ENCODE measurements at regions not wholly inside any gene's neighbourhood (a gene's known extent, or its start where the extent isn't known, plus 50 kb on each side); places are given as distances from the start of the nearest gene placed in this dataset.

DNA sequence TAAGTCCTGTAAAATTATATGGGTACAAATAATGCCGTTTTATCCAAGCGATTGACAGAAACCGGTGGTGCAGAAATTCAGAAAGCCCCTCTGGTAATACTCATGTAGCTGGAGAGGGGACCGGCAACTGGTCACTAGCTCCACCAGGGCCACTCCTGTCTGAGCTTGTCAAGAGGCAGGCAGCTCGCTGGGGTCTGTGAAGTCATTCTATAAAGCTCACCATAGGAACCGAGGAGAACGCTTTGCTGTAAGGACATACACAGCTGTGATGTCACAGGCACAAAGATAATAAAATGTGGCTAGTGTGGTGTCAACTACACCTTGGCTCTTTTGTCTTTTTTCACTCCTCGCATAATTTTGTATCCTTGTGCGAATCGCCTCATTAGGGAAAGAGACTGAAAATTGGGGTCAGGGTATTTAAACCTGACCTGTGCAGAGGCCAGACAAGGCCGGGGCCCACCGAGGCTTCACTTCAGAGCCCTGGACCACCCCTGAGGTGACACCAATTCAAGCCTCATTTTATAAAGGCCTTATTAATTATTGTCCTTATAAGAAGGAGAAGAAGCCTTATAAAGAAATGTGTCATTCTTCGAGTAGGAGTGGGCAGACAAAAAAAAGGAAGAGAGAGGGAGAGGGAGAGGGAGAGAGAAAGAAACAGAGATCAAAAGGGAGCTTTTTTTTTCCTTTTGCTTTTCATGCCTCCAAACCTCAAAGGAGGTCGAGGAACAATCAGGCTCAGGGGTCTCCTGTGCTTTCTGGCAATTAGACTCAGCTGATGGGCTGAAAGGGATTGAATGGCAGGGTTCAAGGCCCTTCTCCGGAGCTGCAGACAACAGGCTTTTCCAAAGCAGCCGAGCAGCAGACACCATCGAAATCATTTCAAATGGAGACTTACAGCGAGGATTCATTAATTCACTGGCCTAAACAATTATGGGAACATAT is 813.3 kb upstream of the ARRDC4 start:
- intact Hi-C loops (cut with micrococcal nuclease; ENCODE audit: unreplicated experiment): no loop called here

DNA sequence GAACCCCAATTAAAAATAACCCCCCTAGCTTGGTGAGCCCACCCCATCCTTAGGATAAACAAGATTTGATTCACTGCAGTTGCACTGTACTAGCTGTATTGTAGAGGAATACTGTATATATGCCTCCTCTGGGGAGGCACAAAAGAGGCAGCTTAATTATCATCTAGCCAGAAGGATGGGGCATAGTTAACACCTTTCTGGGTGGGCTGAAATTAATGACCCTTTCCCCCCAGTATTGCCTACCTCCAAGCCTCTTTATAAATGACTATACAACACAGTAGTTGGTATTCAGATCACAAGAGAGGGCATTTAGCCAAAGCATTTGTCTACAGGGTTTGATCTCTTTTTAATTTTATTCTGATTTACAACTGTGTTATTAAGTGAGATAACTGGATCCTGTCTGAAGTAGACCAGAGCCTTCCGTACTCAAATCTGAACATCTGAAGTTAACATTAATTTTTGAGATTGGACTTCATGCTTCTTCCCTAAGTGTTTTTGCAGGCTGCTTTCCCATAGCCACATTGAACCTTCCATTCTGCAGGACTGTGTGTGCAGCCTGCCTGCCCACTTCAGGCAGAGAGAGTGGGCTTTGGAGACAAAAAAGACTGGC is 807.0 kb upstream of the ARRDC4 start:
- intact Hi-C loops (cut with micrococcal nuclease; ENCODE audit: unreplicated experiment) (no loop called here), in situ Hi-C loops (cut with HindIII; ENCODE audit: extremely low pct_ligation_motif_present, low pct_unique_long_range_greater_than_20kb) (no loop called here)
- Histone ChIP-seq H3K9ac (ENCODE audit: insufficient read depth, low read depth, low read length) (no peak overlapping the region), H3K36me3 (replicated peaks in 1 of 2; ENCODE audit: control insufficient read depth in 1 of 2, insufficient read depth in 2 of 2, low read length in 2 of 2) (no peaks in the 10 kb centered on the region), H3K4me1 (ENCODE audit: insufficient read depth, low read length) (no peaks in the 10 kb centered on the region), H3K27me3 (ENCODE audit: control insufficient read depth in 1 of 2, insufficient read depth in 2 of 2, low read length in 2 of 2) (no peaks in the 10 kb centered on the region), H4K20me1 (ENCODE audit: insufficient read depth, low read length) (no peaks in the 10 kb centered on the region), H3K9me3 (ENCODE audit: low read length) (peaks cover 84% of the 10 kb centered on the region), H3K27ac (ENCODE audit: extremely low read length, insufficient read depth, low read length) (no peak overlapping the region), H3K4me2 (ENCODE audit: low read depth, low read length) (no peak overlapping the region), H2AFZ (ENCODE audit: low read length) (no peak overlapping the region), H3K4me3 (replicated peaks in 1 of 3; ENCODE audit: insufficient read depth in 1 of 3, low read depth in 2 of 3, low read length in 3 of 3) (no peak overlapping the region), H3K79me2 (ENCODE audit: insufficient read depth, low read length) (no peaks in the 10 kb centered on the region)
- DNase-seq (ENCODE audit: low spot score) (no peak), FAIRE-seq (no peak), ATAC-seq (no peak)
- CTCF ChIA-PET (ENCODE audit: low intra/inter-chr PET ratio, low total read pairs): no interaction called here
- WGBS (ENCODE audit: low lambda C conversion rate): 0% methylated on average over 1 of the region's 1 CpG
- no TSS peak for BruUV-seq (replicated peaks)
- POLR2A ChIA-PET: no interaction called here
- no peak for TF ChIP-seq ZNF260 (CRISPR knock-in tag; IDR thresholded peaks at IDR 0.05; ENCODE audit: borderline replicate concordance, low read depth)
- TF ChIP-seq ZNF878 (CRISPR knock-in tag; IDR thresholded peaks at IDR 0.05): no peak
- TF ChIP-seq JDP2 (CRISPR knock-in tag; IDR thresholded peaks at IDR 0.05; ENCODE audit: borderline replicate concordance): no peak
- no peak for TF ChIP-seq HCFC1 (IDR thresholded peaks at IDR 0.05; ENCODE audit: low read depth, low read length)
- TF ChIP-seq FOSL2 (CRISPR knock-in tag; IDR thresholded peaks at IDR 0.05): no peak
- no peak for TF ChIP-seq CREM (IDR thresholded peaks at IDR 0.05)
- TF ChIP-seq CREM (CRISPR knock-in tag; IDR thresholded peaks at IDR 0.05): no peak
- TF ChIP-seq NPAS2 (CRISPR knock-in tag; IDR thresholded peaks at IDR 0.05; ENCODE audit: borderline replicate concordance): no peak
- no peak for TF ChIP-seq SMC3 (IDR thresholded peaks at IDR 0.05; ENCODE audit: low read length)
- TF ChIP-seq, protein P1, sequence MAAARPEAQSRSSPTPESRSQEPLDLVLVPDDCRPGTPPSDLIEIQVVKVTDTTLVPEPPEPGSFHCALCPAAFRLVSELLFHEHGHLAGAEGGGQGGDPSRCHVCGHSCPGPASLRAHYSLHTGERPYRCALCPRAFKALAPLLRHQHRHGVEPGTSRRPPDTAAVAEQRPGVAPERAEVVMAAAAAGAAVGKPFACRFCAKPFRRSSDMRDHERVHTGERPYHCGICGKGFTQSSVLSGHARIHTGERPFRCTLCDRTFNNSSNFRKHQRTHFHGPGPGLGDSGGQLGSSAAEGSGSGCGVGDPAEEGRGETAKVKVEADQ (CRISPR knock-in tag; IDR thresholded peaks at IDR 0.05; ENCODE audit: borderline replicate concordance): no peak
- TF ChIP-seq, protein P2, sequence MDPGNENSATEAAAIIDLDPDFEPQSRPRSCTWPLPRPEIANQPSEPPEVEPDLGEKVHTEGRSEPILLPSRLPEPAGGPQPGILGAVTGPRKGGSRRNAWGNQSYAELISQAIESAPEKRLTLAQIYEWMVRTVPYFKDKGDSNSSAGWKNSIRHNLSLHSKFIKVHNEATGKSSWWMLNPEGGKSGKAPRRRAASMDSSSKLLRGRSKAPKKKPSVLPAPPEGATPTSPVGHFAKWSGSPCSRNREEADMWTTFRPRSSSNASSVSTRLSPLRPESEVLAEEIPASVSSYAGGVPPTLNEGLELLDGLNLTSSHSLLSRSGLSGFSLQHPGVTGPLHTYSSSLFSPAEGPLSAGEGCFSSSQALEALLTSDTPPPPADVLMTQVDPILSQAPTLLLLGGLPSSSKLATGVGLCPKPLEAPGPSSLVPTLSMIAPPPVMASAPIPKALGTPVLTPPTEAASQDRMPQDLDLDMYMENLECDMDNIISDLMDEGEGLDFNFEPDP (CRISPR knock-in tag; conservative IDR thresholded peaks at IDR 0.05): no peak
- TF ChIP-seq WIZ (CRISPR knock-in tag; IDR thresholded peaks at IDR 0.05): no peak
- TF ChIP-seq, protein P3, sequence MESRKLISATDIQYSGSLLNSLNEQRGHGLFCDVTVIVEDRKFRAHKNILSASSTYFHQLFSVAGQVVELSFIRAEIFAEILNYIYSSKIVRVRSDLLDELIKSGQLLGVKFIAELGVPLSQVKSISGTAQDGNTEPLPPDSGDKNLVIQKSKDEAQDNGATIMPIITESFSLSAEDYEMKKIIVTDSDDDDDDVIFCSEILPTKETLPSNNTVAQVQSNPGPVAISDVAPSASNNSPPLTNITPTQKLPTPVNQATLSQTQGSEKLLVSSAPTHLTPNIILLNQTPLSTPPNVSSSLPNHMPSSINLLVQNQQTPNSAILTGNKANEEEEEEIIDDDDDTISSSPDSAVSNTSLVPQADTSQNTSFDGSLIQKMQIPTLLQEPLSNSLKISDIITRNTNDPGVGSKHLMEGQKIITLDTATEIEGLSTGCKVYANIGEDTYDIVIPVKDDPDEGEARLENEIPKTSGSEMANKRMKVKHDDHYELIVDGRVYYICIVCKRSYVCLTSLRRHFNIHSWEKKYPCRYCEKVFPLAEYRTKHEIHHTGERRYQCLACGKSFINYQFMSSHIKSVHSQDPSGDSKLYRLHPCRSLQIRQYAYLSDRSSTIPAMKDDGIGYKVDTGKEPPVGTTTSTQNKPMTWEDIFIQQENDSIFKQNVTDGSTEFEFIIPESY (CRISPR knock-in tag; IDR thresholded peaks at IDR 0.05): no peak

More for the DNA sequence above, 813.3 kb upstream of the ARRDC4 start:
- TF ChIP-seq ZBTB38 (CRISPR knock-in tag; IDR thresholded peaks at IDR 0.05): no peak
- no peak for TF ChIP-seq ZC3H4 (CRISPR knock-in tag; IDR thresholded peaks at IDR 0.05; ENCODE audit: borderline replicate concordance)
- no peaks in the 10 kb centered on the region for H4K20me1 ChIP-seq (ENCODE audit: insufficient read depth, low read length)
- no peak overlapping the region for H3K27ac ChIP-seq (ENCODE audit: extremely low read length, insufficient read depth, low read length)
- no peak overlapping the region for H3K9ac ChIP-seq (ENCODE audit: insufficient read depth, low read depth, low read length)
- no peak for FAIRE-seq
- ChIA-PET POLR2A (no interaction called here), CTCF (ENCODE audit: low intra/inter-chr PET ratio, low total read pairs) (no interaction called here)
- no TSS peak for BruUV-seq (replicated peaks)
- WGBS (ENCODE audit: low lambda C conversion rate): 18% methylated on average over 18 of the region's 18 CpGs
- no peak for ATAC-seq
- H2AFZ ChIP-seq (ENCODE audit: low read length): no peak overlapping the region
- DNase-seq (ENCODE audit: low spot score): no peak
- H3K4me3 ChIP-seq (replicated peaks in 1 of 3; ENCODE audit: insufficient read depth in 1 of 3, low read depth in 2 of 3, low read length in 3 of 3): no peak overlapping the region
- H3K27me3 ChIP-seq (ENCODE audit: control insufficient read depth in 1 of 2, insufficient read depth in 2 of 2, low read length in 2 of 2): no peaks in the 10 kb centered on the region
- H3K79me2 ChIP-seq (ENCODE audit: insufficient read depth, low read length): no peaks in the 10 kb centered on the region
- H3K4me2 ChIP-seq (ENCODE audit: low read depth, low read length): no peak overlapping the region
- in situ Hi-C loops (cut with HindIII; ENCODE audit: extremely low pct_ligation_motif_present, low pct_unique_long_range_greater_than_20kb): no loop called here
- no peaks in the 10 kb centered on the region for H3K4me1 ChIP-seq (ENCODE audit: insufficient read depth, low read length)
- H3K36me3 ChIP-seq (replicated peaks in 1 of 2; ENCODE audit: control insufficient read depth in 1 of 2, insufficient read depth in 2 of 2, low read length in 2 of 2): no peaks in the 10 kb centered on the region
- H3K9me3 ChIP-seq (ENCODE audit: low read length): peaks cover 77% of the 10 kb centered on the region

All from HepG2 (cell line).